Spleen (tissue), 7 donors: ENCODE measurements at regions not wholly inside any gene's neighbourhood (a gene's known extent, or its start where the extent isn't known, plus 50 kb on each side); places are given as distances from the start of the nearest gene placed in this dataset.

Experiments
- CTCF ChIP-seq, 11 experiments: fragments of 200-600 bp in 7 of 11; fragments of 450-650 bp in 4 of 11; sonication (generic) in 4 of 11; IDR thresholded peaks in 8 of 11; conservative IDR thresholded peaks in 3 of 11; 1 replicate in 7 of 11; 2 replicates in 4 of 11; pipeline versions ENCODE4 v1.4.0 to v1.8.0; 2016 to 2021; ENCODE audit warnings: antibody characterized with exemption in 11 of 11, inconsistent platforms in 4 of 11, mild to moderate bottlenecking in 1 of 11
- POLR2A ChIP-seq, 3 donors: fragments of 450-650 bp; IDR thresholded peaks; one replicate each; pipeline ENCODE4 v1.5.1; 2017; ENCODE audit warnings: antibody characterized with exemption in 3 of 3, mild to moderate bottlenecking in 1 of 3
- donor health status: DM: no; HTN: no; CAD: no; lungs with moderate emphysema.
- donor health status: DM: no; HTN: no; CAD: no.
- donor health status: DM: no; HTN: no; CAD: no.

GRCh38 chr5:33319841-33320240, 120.9 kb upstream of the TARS1 start:
- TF ChIP-seq CTCF (IDR thresholded peaks at IDR 0.05 in 8 of 11, conservative IDR thresholded peaks at IDR 0.05 in 3 of 11) (no peak), POLR2A (IDR thresholded peaks at IDR 0.05) (no peak)
